ENCODE measurements at regions not wholly inside any gene's neighbourhood (a gene's known extent, or its start where the extent isn't known, plus 50 kb on each side); places are given as distances from the start of the nearest gene placed in this dataset.

DNA sequence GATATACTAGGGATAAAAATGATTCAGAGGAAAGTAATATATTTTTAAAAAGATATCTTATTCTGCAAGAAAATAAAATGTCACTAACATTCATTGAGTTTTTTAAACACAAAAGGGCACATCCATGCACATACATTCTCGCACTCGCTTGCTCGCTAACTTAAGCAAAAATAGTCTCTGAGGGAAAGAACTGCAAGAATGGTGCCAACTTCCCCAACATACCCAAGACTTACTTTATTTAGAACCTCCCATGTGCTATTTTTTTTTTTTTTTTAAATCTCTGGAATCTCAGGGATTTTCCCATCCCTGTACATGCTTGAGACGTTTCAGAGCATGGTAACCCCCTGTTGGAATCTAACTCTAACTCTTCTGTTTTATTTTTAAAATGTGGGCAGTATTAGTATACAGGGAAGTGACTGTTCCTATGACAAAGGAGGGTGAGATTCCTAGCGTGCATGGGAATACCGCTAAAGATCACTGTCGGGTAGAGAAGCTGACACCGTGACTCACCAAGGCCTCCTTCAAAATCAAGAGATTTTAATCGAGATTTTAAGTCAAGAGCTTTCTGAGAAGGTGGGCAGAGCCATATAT is 187.9 kb upstream of the ZEB2 start:
- TF ChIP-seq, protein P1, sequence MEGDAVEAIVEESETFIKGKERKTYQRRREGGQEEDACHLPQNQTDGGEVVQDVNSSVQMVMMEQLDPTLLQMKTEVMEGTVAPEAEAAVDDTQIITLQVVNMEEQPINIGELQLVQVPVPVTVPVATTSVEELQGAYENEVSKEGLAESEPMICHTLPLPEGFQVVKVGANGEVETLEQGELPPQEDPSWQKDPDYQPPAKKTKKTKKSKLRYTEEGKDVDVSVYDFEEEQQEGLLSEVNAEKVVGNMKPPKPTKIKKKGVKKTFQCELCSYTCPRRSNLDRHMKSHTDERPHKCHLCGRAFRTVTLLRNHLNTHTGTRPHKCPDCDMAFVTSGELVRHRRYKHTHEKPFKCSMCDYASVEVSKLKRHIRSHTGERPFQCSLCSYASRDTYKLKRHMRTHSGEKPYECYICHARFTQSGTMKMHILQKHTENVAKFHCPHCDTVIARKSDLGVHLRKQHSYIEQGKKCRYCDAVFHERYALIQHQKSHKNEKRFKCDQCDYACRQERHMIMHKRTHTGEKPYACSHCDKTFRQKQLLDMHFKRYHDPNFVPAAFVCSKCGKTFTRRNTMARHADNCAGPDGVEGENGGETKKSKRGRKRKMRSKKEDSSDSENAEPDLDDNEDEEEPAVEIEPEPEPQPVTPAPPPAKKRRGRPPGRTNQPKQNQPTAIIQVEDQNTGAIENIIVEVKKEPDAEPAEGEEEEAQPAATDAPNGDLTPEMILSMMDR (IDR thresholded peaks at IDR 0.05), result no peak
- TF ChIP-seq SIN3A (IDR thresholded peaks at IDR 0.05; ENCODE audit: borderline replicate concordance, insufficient read depth, low read depth, low read length) (no peak), TCF7L2 (IDR thresholded peaks at IDR 0.05; ENCODE audit: low read depth, low read length) (no peak)
